Liver (tissue), 8 donors: ENCODE measurements at regions not wholly inside any gene's neighbourhood (a gene's known extent, or its start where the extent isn't known, plus 50 kb on each side); places are given as distances from the start of the nearest gene placed in this dataset.
"Not testable (repeated sequence)": the region's sequence is repeated elsewhere in the genome, so short reads cannot be mapped to it uniquely, and the experiment has no call there.

Experiments
- DNase-seq: peaks from one replicate; pipeline ENCODE4 v3.0.0-alpha.2; 2017; ENCODE audit warnings: low spot score
- H3K27ac ChIP-seq, 2 donors: one replicate each; pipeline ENCODE4 v1.7.0; 2013; ENCODE audit warnings: inconsistent platforms in 2 of 2, low read length in 2 of 2, control low read depth in 1 of 2, low read depth in 1 of 2, mild to moderate bottlenecking in 1 of 2
- H3K27me3 ChIP-seq, 4 donors: one replicate each; pipeline versions ENCODE4 v1.6.1 to v1.7.0; 2013; ENCODE audit warnings: low read length in 3 of 4, inconsistent platforms in 1 of 4, mild to moderate bottlenecking in 1 of 4, moderate library complexity in 1 of 4; ENCODE audit not compliant: control insufficient read depth in 4 of 4, insufficient read depth in 4 of 4
- H3K36me3 ChIP-seq, 4 donors: one replicate each; pipeline versions ENCODE4 v1.6.1 to v1.7.0; 2013; ENCODE audit warnings: low read length in 3 of 4, mild to moderate bottlenecking in 3 of 4, low read depth in 1 of 4, moderate library complexity in 1 of 4; ENCODE audit not compliant: control insufficient read depth in 4 of 4, insufficient read depth in 3 of 4
- H3K4me1 ChIP-seq, 4 donors: one replicate each; pipeline versions ENCODE4 v1.6.1 to v1.7.0; 2013; ENCODE audit warnings: low read length in 3 of 4, mild to moderate bottlenecking in 3 of 4, moderate library complexity in 1 of 4; ENCODE audit not compliant: control insufficient read depth in 4 of 4, insufficient read depth in 4 of 4
- H3K4me3 ChIP-seq, 3 donors: one replicate each; pipeline versions ENCODE4 v1.6.1 to v1.7.0; 2013; ENCODE audit warnings: low read length in 3 of 3, control low read depth in 1 of 3, low read depth in 1 of 3, mild to moderate bottlenecking in 1 of 3
- H3K9ac ChIP-seq, 2 donors: one replicate each; pipeline ENCODE4 v1.7.0; 2013; ENCODE audit warnings: low read length in 2 of 2, mild to moderate bottlenecking in 2 of 2, moderate library complexity in 2 of 2, control low read depth in 1 of 2, low read depth in 1 of 2
- H3K9me3 ChIP-seq, 4 donors: one replicate each; pipeline versions ENCODE4 v1.6.1 to v1.7.0; 2013; ENCODE audit warnings: low read length in 3 of 4; ENCODE audit not compliant: control insufficient read depth in 4 of 4
- FOXA1 ChIP-seq: IDR thresholded peaks from 2 replicates; pipeline ENCODE4 v1.6.1; 2016; ENCODE audit warnings: antibody characterized with exemption
- FOXA2 ChIP-seq: IDR thresholded peaks from 2 replicates; pipeline ENCODE4 v1.6.1; 2016; ENCODE audit warnings: antibody characterized with exemption
- GABPA ChIP-seq, 2 donors: IDR thresholded peaks in 1 of 2; conservative IDR thresholded peaks in 1 of 2; 2 replicates each; pipeline ENCODE4 v1.6.1; 2016; ENCODE audit warnings: antibody characterized with exemption in 2 of 2, mild to moderate bottlenecking in 1 of 2, moderate library complexity in 1 of 2
- HNF4A ChIP-seq, 2 donors: conservative IDR thresholded peaks; 2 replicates each; pipeline ENCODE4 v1.6.1; 2016; ENCODE audit warnings: antibody characterized with exemption in 2 of 2, mild to moderate bottlenecking in 2 of 2
- HNF4G ChIP-seq: IDR thresholded peaks from 2 replicates; pipeline ENCODE4 v1.6.1; 2016; ENCODE audit warnings: antibody characterized with exemption
- JUND ChIP-seq, 2 donors: IDR thresholded peaks; 2 replicates each; pipeline ENCODE4 v1.6.1; 2016; ENCODE audit warnings: antibody characterized with exemption in 2 of 2
- RAD21 ChIP-seq, 2 donors: IDR thresholded peaks; 2 replicates each; pipeline ENCODE4 v1.6.1; 2016; ENCODE audit warnings: antibody characterized with exemption in 2 of 2, mild to moderate bottlenecking in 2 of 2
- SP1 ChIP-seq: IDR thresholded peaks from 2 replicates; pipeline ENCODE4 v1.6.1; 2018; ENCODE audit warnings: antibody characterized with exemption, mild to moderate bottlenecking
- WGBS: extraction: QIAGEN DNeasy Blood & Tissue Kit; methylation state at CpG from one replicate; pipeline ENCODE4 v1.1.7; 2013; 5-methylcytosine and 5-hydroxymethylcytosine counted together
- TF ChIP-seq, protein P1 (sequence below): IDR thresholded peaks from 2 replicates; pipeline ENCODE4 v1.6.1; 2016; ENCODE audit warnings: antibody characterized with exemption
- TF ChIP-seq, protein P2 (sequence below): IDR thresholded peaks from 2 replicates; pipeline ENCODE4 v1.6.1; 2016; ENCODE audit warnings: antibody characterized with exemption
- TF ChIP-seq, protein P3 (sequence below): fragments of 150-350 bp; IDR thresholded peaks from 2 replicates; pipeline ENCODE4 v1.5.1; 2017; ENCODE audit warnings: improper control_type of control experiment, low read depth, low read length; ENCODE audit not compliant: missing input control
- TF ChIP-seq, protein P4 (sequence below): IDR thresholded peaks from 2 replicates; pipeline ENCODE4 v1.6.1; 2016; ENCODE audit warnings: antibody characterized with exemption
- donor health status: healthy.
- donor health status: healthy.
- donor health status: healthy.
- donor health status: healthy.
- donor health status: healthy.

DNA sequence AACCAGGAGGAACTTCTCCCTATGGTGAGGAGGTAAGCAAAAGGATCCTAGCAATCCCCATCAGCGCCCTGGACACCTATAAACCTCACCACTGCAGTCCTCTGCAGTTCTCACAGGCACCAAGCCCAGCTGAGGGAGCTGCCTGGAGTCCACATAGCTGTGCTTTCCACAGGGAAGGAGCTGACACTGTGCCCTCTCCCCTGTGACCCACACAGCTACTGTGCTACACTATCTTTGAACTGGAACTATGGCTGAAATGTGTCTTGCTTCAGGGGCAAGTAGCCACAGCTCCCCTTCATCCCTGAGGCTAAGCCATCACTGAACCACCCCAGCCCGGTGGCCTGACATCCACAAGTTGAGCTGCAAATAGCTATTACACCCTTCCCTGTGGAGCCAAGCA, 208.5 kb upstream of the RPL34 start:
- no peak for DNase-seq
- Histone ChIP-seq H3K4me3 (no peak overlapping the region), H3K9me3 (no peaks in the 10 kb centered on the region), H3K27ac (no peak overlapping the region), H3K9ac (no peak overlapping the region), H3K27me3 (no peaks in the 10 kb centered on the region), H3K4me1 (no peaks in the 10 kb centered on the region), H3K36me3 (no peaks in the 10 kb centered on the region)
- TF ChIP-seq, protein P1, sequence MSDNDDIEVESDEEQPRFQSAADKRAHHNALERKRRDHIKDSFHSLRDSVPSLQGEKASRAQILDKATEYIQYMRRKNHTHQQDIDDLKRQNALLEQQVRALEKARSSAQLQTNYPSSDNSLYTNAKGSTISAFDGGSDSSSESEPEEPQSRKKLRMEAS: no peak
- 68% methylated on average over 2 of the region's 2 CpGs for WGBS

DNA sequence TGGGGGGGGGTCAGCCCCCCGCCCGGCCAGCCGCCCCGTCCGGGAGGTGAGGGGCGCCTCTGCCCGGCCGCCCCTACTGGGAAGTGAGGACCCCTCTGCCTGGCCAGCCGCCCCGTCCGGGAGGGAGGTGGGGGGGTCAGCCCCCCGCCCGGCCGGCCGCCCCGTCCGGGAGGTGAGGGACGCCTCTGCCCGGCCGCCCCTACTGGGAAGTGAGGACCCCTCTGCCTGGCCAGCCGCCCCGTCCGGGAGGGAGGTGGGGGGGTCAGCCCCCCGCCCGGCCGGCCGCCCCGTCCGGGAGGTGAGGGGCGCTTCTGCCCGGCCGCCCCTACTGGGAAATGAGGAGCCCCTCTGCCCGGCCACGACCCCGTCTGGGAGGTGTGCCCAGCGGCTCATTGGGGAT, 210.7 kb upstream of the RPL34 start:
- H3K36me3 ChIP-seq, H3K27me3 ChIP-seq, H3K9ac ChIP-seq, H3K4me1 ChIP-seq, H3K9me3 ChIP-seq, H3K4me3 ChIP-seq, H3K27ac ChIP-seq, DNase-seq: not testable (repeated sequence)
- 96% methylated on average over 20 of the region's 36 CpGs for WGBS

DNA sequence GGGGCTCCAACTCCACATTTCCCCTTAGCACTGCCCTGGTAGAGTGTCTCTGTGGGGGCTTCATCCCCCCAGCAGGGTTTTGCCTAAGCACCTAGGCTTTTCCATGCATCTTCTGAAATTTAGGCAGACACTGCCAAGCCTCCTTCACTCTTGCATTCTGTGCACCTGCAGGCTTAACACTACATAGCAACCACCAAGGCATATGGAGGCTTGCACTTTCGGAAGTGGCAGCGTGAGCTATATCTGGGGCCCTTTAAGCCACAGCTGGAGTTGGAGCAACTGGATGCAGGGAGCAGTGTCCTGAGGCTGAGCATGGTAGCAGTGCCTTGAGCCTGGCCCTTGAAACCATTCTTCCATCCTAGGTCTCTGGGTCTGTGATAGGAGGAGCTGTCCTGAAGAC, 214.8 kb upstream of the RPL34 start:
- Histone ChIP-seq H3K27me3 (no peaks in the 10 kb centered on the region), H3K36me3 (no peaks in the 10 kb centered on the region), H3K4me3 (no peak overlapping the region), H3K9ac (no peak overlapping the region), H3K27ac (no peak overlapping the region), H3K9me3 (no peaks in the 10 kb centered on the region), H3K4me1 (no peaks in the 10 kb centered on the region)
- TF ChIP-seq FOXA1 (no peak), SP1 (no peak), FOXA2 (no peak), GABPA (IDR thresholded peaks at IDR 0.05 in 1 of 2, conservative IDR thresholded peaks at IDR 0.05 in 1 of 2) (no peak), JUND (IDR thresholded peaks at IDR 0.05) (no peak), HNF4A (conservative IDR thresholded peaks at IDR 0.05) (no peak), HNF4G (no peak)
- TF ChIP-seq, protein P1: no peak
- TF ChIP-seq, protein P2, sequence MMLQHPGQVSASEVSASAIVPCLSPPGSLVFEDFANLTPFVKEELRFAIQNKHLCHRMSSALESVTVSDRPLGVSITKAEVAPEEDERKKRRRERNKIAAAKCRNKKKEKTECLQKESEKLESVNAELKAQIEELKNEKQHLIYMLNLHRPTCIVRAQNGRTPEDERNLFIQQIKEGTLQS: no peak
- TF ChIP-seq, protein P3, sequence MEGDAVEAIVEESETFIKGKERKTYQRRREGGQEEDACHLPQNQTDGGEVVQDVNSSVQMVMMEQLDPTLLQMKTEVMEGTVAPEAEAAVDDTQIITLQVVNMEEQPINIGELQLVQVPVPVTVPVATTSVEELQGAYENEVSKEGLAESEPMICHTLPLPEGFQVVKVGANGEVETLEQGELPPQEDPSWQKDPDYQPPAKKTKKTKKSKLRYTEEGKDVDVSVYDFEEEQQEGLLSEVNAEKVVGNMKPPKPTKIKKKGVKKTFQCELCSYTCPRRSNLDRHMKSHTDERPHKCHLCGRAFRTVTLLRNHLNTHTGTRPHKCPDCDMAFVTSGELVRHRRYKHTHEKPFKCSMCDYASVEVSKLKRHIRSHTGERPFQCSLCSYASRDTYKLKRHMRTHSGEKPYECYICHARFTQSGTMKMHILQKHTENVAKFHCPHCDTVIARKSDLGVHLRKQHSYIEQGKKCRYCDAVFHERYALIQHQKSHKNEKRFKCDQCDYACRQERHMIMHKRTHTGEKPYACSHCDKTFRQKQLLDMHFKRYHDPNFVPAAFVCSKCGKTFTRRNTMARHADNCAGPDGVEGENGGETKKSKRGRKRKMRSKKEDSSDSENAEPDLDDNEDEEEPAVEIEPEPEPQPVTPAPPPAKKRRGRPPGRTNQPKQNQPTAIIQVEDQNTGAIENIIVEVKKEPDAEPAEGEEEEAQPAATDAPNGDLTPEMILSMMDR: no peak
- no peak for DNase-seq
- 92% methylated on average over 2 of the region's 2 CpGs for WGBS

DNA sequence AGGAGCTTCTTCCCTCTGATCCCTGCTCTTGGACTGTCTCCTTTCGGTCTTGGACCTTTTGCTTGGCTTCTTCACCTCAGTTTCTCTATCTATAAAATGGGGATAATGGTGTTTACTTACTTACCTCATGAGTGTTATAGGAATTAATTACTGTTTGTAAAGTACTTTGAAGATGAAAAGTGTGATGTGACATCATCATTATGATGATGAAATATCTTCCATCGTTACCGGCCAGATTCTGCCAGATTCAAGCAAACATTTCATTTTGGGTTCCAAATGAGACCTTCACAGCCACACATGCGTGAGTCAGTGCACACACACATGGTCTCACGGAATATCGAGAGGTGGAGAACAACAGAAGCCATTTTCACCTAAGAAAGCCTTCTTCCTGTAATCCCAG, 220.1 kb upstream of the RPL34 start:
- no peaks in the 10 kb centered on the region for H3K27me3 ChIP-seq
- H3K9ac ChIP-seq: no peak overlapping the region
- no peak overlapping the region for H3K4me3 ChIP-seq
- no peak overlapping the region for H3K27ac ChIP-seq
- H3K4me1 ChIP-seq: no peaks in the 10 kb centered on the region
- H3K9me3 ChIP-seq: no peaks in the 10 kb centered on the region
- no peak for DNase-seq
- TF ChIP-seq RAD21 (IDR thresholded peaks at IDR 0.05): no peak
- TF ChIP-seq, protein P4, sequence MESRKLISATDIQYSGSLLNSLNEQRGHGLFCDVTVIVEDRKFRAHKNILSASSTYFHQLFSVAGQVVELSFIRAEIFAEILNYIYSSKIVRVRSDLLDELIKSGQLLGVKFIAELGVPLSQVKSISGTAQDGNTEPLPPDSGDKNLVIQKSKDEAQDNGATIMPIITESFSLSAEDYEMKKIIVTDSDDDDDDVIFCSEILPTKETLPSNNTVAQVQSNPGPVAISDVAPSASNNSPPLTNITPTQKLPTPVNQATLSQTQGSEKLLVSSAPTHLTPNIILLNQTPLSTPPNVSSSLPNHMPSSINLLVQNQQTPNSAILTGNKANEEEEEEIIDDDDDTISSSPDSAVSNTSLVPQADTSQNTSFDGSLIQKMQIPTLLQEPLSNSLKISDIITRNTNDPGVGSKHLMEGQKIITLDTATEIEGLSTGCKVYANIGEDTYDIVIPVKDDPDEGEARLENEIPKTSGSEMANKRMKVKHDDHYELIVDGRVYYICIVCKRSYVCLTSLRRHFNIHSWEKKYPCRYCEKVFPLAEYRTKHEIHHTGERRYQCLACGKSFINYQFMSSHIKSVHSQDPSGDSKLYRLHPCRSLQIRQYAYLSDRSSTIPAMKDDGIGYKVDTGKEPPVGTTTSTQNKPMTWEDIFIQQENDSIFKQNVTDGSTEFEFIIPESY: no peak
- TF ChIP-seq FOXA1: no peak
- TF ChIP-seq HNF4A (conservative IDR thresholded peaks at IDR 0.05): no peak
- WGBS: 90% methylated on average over 6 of the region's 6 CpGs
- H3K36me3 ChIP-seq: no peaks in the 10 kb centered on the region
